Dermis blood vessel endothelial cell (primary cell): ENCODE measurements at regions not wholly inside any gene's neighbourhood (a gene's known extent, or its start where the extent isn't known, plus 50 kb on each side); places are given as distances from the start of the nearest gene placed in this dataset.
"Not testable (repeated sequence)": the region's sequence is repeated elsewhere in the genome, so short reads cannot be mapped to it uniquely, and the experiment has no call there.

Experiments
- DNase-seq: peaks from one replicate; pipeline ENCODE4 v3.0.0; 2010

DNA sequence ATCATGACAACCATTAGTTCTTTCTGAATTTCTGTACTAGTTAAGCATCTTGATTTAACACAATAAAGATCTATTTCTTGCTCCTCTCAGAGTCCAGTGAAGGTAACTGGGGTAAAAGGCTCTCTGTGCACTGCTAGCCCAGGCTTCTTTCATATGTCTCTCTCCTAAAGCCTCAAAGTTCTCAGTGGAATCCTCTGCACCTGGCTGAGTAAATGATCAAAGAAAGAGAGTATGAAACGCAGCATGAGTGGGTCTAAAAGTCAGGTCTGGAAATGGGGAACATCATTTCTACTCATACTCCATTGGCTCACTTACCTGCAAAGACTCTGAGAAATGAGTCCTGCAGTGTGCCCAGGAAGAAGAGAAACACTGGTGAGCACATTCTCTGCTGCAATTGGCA is 418.5 kb downstream of the PTPRC start:
- no peak for DNase-seq

GRCh38 chr1:199058281-199058680 is 419.4 kb downstream of the PTPRC start:
- DNase-seq: no peak

GRCh38 chr1:199064971-199065370 is 426.1 kb downstream of the PTPRC start:
- DNase-seq: peak; percentile 28

- no peak for DNase-seq
Measured at GRCh38 chr1:199067483-199067882, 428.6 kb downstream of the PTPRC start.

DNA sequence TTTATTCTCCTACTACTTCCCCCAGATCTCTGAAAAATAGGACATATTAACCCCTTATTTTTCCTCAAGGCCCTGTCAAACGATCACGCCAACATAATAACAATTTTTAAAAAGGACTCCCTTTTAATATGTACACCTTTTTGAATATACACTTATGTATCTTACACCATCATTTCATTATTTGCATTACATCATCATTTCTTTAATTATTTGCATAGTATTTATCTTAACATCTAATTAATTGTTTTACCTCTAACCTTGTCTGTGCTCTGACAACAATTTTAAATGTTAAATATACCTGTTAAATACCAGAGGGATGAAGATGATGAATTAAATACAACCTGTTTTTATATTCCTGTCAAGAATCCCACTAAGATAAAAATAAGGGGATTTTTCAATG is 432.2 kb downstream of the PTPRC start:
- DNase-seq: no peak

- DNase-seq: peak; percentile 37
Measured at GRCh38 chr1:199073166-199073565, 434.3 kb downstream of the PTPRC start.

- peak; percentile 63 for DNase-seq
Measured at GRCh38 chr1:199075792-199076191, 437.0 kb downstream of the PTPRC start.

DNA sequence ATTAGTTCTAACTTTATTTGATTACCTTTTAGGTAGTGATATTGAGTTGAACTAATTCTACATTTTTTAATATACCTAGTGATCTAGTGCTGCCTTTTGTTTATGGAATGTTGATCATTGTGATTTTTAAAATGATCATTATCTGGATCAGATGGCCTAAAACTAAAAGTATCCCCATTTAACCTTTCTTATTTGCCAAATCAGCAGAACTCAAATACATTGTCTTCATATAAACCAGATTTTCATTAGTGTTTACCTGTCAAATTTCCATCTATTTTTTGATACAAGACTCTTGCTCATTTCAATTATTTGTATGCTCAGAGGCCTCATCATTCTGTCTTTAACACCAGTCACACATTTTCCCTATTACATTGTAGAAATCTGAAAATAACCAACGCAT is 441.2 kb downstream of the PTPRC start:
- no peak for DNase-seq

DNA sequence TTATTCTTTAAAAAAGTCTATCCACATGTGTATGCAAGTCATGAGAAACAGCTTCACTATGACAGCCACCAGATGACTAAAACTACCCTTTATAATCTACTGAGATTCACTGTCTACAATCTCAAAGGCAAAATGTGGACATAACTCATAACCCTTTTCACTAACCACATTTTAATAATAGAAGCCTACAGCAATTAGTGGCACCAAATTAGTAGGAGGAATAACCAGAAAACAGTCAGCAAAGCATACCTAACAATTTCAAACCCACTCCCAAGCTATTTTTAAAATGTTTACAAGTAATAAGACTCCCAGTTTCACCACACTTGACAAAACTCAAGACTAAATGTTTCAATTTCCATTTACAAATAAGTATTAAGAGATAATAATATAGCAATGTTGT is 442.9 kb downstream of the PTPRC start:
- no peak for DNase-seq

GRCh38 chr1:199082778-199083389 is 444.0 kb downstream of the PTPRC start:
- no peak for DNase-seq

DNA sequence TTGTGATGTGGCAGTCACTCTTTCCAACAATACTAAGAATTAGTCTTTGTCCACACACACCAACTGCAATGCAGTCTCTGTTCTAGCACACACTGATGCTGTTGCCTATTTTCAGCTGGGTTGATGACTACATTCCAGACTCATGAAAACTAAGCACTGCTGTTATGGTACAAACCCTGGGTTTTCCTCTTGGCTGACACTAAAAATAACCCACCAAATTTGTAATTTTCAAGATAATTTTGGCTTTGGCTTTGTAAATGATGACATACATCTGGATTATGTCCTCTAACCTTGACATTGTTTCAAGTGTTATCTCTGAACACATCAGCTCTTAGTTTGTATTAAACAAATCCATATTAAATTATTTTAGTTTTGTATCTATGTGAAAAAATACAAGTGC is 444.8 kb downstream of the PTPRC start:
- no peak for DNase-seq

GRCh38 chr1:199084293-199084692 is 445.5 kb downstream of the PTPRC start:
- DNase-seq: no peak

DNA sequence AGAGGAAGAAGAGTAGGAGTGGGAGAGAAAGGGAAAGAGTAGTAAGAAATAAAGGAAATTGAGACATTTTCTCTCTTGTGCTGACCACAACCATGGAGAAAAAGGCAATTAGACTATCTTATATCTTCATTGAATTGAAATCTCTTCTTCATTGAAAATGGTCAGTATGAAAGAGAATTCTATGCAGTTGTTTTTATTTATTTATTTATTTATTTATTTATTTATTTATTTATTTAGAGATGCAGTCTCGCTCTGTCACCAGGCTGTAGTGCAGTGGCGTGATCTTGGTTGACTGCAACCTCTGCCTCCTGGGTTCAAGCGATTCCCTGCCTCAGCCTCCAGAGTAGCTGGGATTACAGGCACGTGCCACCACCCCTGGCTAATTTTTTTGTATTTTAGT is 447.1 kb downstream of the PTPRC start:
- no peak for DNase-seq

DNA sequence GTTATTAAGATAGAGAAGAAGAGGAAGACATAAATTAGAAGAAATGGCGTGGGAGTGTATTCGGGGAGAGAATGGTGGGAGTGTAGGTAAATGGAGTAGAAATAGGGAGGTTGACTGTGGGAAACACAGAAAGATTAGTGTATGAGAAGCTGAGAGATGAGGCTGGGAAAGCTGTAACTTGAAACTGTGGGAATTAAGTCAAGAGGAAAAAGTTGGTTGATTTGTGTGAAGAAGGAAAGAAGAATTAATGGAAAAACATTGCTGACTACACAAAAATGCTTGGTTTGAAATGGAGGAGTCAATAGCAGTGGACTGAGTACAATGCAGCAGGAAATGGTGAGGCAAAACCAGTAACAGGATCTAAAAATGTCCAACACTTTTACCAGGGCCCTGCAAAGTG is 448.3 kb downstream of the PTPRC start:
- no peak for DNase-seq

GRCh38 chr1:199089393-199090122 is 450.7 kb downstream of the PTPRC start:
- no peak for DNase-seq

DNA sequence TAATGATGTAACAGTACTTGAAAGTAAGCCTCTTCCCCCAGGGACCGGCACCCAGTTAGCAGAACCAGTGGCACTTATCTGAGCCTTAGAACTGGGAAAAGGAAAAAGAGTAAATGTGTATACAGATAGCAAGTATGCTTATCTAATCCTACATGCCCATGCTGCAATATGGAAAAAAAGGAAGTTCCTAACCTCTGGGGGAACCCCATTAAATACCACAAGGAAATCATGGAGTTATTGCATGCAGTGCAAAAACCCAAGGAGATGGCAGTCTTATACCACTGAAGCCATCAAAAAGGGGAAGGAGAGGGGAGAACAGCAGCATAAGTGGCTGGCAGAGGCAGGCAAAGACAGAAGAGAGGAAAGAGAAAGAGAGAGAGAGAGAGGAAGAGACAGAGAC is 456.8 kb downstream of the PTPRC start:
- DNase-seq: not testable (repeated sequence)

DNA sequence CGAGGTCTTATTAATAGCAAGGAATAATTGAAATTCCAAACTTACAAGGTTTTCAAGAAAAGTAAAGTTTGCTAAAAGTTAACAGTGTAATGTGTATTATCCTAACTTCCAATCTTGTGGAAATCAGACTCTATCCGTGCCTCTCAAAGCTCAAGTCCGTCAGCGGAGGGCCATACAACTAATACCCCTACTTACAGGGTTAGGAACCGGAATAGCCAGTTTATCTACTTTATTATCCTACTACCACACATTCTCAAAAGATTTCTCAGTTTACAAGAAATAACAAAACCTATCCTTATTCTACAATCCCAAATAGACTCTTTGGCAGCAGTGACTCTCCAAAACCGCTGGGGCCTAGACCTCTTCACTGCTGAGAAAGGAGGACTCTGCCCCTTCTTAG is 457.8 kb downstream of the PTPRC start:
- DNase-seq: no peak

DNA sequence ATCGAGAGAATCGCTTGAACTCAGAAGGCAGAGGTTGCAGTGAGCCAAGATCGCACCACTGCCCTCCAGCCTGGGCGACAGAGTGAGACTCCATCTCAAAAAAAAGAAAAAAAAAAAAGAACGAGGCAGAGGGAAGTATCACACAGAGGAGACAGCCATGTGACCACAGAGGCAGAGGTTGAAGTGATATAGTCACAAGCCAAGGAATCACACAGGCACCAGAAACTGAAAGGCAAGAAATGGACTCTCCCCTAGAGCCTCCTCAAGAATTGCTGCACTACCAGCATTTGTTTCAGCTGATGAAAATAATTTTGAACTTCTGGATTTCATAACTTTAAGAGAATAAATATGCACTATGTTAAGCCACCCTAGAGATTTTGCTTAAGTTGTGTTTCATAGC is 459.6 kb downstream of the PTPRC start:
- DNase-seq: no peak

DNA sequence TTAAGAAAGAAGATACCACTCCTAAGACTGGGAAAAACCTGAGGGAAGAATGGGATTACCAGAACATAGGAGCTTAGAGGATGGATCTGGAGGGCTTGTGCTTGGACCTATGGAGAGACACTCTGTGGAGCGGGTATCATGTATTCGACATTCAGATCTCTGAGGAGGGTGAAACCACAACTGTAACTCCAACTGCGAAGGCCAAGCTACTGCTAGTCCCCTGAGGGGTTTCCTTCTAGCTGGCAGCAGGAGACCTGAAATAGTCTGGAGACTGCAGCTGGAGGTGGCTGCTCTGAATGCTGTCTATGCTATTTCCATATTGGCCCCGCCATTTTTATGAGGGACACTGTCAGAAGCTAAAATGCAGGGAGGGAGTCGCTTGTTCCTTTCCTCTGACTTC is 462.3 kb downstream of the PTPRC start:
- no peak for DNase-seq

- no peak for DNase-seq
Measured at GRCh38 chr1:199101635-199102034, 462.8 kb downstream of the PTPRC start.

DNA sequence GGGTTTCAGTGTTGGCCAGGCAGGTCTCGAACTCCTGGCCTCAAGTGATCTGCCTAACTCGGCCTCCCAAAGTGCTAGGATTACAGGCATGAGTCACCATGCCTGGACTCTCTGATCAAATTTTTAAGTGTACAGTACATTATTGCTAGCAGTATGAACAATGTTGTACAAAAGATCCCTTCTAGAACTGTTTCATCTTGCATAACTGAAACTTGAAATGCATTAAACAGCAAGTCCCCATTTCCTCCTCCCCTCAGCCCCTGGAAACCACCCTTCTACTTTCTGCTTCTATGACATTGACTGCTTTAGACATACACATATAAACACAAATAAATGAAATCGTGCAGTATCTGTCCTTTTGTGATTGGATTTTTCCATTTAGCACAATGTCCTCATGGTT is 463.4 kb downstream of the PTPRC start:
- DNase-seq: no peak

DNA sequence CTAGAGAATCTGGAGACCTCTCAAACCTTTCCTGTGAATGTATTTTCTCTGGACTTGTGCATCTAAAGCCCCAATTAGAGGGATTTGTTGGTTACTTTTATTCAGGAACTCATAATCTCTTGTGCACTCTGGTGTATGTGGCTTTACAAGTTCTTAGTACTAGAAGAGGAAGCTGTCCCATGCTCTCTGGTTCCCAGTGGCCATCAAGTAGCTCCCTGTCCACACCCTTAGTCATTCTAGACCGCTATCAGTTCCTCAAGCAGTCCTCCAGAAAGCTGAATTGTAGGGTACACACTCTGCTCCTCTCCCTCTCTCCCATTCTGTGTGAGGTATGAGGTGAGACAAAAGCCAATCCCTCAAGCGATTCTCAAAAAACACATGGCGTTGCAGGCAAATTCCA is 470.3 kb downstream of the PTPRC start:
- DNase-seq: no peak

- no peak for DNase-seq
Measured at GRCh38 chr1:199112365-199112764, 473.5 kb downstream of the PTPRC start.

DNA sequence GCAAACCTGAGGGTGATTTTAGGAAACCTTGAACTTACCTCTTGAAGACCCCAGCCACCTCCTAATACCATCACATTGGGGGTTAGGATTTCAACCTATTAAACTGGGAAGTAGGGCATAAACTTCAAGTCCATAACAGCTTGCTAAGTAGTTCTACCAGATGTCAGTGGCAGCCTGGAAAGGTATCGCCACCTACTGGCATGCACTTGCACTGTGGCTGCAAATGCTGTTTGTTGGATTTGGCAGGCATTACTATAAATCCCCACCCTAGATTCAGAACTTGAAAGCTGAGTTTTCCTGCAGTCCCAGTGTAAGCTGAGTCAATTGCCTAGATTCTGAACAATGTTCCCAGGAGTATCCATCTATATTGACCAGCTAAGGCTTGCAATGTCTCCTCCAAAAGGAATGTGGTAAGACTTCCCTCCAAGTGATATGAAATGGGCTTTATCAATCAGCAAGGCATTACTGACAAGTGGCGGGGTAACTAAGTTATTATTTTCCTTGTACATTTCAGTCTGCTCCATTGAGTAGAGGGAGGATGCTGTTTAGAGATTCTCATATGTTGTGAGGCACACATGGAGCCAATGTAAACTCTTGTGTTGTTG is 474.5 kb downstream of the PTPRC start:
- DNase-seq: peak; percentile 87
